Parathyroid adenoma (tissue), 2 donors: ENCODE measurements at regions not wholly inside any gene's neighbourhood (a gene's known extent, or its start where the extent isn't known, plus 50 kb on each side); places are given as distances from the start of the nearest gene placed in this dataset.

Source experiments
- H2AFZ ChIP-seq: fragments of 300-600 bp; sonication (generic); one replicate; pipeline ENCODE4 v1.7.0; 2017; ENCODE audit warnings: antibody characterized with exemption, mild to moderate bottlenecking
- H3K27ac ChIP-seq: fragments of 300-600 bp; sonication (generic); one replicate; pipeline ENCODE4 v1.7.0; 2017
- H3K27me3 ChIP-seq: fragments of 300-600 bp; sonication (generic); one replicate; pipeline ENCODE4 v1.7.0; 2017; ENCODE audit warnings: low read length; ENCODE audit not compliant: control insufficient read depth, insufficient read depth
- H3K36me3 ChIP-seq: fragments of 300-600 bp; sonication (generic); one replicate; pipeline ENCODE4 v1.7.0; 2017; ENCODE audit warnings: low read length; ENCODE audit not compliant: control insufficient read depth, insufficient read depth
- H3K4me1 ChIP-seq: fragments of 300-600 bp; sonication (generic); one replicate; pipeline ENCODE4 v1.7.0; 2017; ENCODE audit warnings: control low read depth
- H3K4me2 ChIP-seq: fragments of 300-600 bp; sonication (generic); one replicate; pipeline ENCODE4 v1.7.0; 2017; ENCODE audit warnings: low read length
- H3K4me3 ChIP-seq: fragments of 300-600 bp; sonication (generic); one replicate; pipeline ENCODE4 v1.7.0; 2017; ENCODE audit warnings: low read depth, low read length
- H3K79me2 ChIP-seq: fragments of 300-600 bp; sonication (generic); one replicate; pipeline ENCODE4 v1.7.0; 2017; ENCODE audit warnings: control low read depth
- H3K9ac ChIP-seq: fragments of 300-600 bp; sonication (generic); one replicate; pipeline ENCODE4 v1.7.0; 2017; ENCODE audit warnings: mild to moderate bottlenecking
- H3K9me3 ChIP-seq: fragments of 300-600 bp; sonication (generic); one replicate; pipeline ENCODE4 v1.7.0; 2017; ENCODE audit warnings: low read length; ENCODE audit not compliant: control insufficient read depth
- CTCF ChIP-seq: fragments of 300-600 bp; sonication (generic); IDR thresholded peaks from one replicate; pipeline ENCODE4 v1.7.0; 2017; ENCODE audit warnings: antibody characterized with exemption, mild to moderate bottlenecking
- donor health status: primary hyperparathyroidism.

GRCh38 chr15:26391567-26392194, 381.2 kb downstream of the GABRB3 start:
- Histone ChIP-seq H3K4me1 (no peaks in the 10 kb centered on the region), H3K9me3 (no peaks in the 10 kb centered on the region), H3K9ac (no peak overlapping the region), H3K36me3 (no peaks in the 10 kb centered on the region), H3K27ac (no peak overlapping the region), H3K4me3 (no peak overlapping the region), H3K79me2 (no peaks in the 10 kb centered on the region), H3K4me2 (no peak overlapping the region), H3K27me3 (no peaks in the 10 kb centered on the region), H2AFZ (no peak overlapping the region)
- TF ChIP-seq CTCF: no peak

- no peaks in the 10 kb centered on the region for H3K79me2 ChIP-seq
- TF ChIP-seq CTCF: no peak
- H3K9me3 ChIP-seq: no peaks in the 10 kb centered on the region
- no peak overlapping the region for H3K27ac ChIP-seq
- no peak overlapping the region for H3K9ac ChIP-seq
- no peak overlapping the region for H3K4me2 ChIP-seq
- H3K4me3 ChIP-seq: no peak overlapping the region
- no peaks in the 10 kb centered on the region for H3K36me3 ChIP-seq
- no peaks in the 10 kb centered on the region for H3K27me3 ChIP-seq
- no peaks in the 10 kb centered on the region for H3K4me1 ChIP-seq
- no peak overlapping the region for H2AFZ ChIP-seq
These were observed 390.3 kb downstream of the GABRB3 start for GRCh38 chr15:26382444-26383072.

GRCh38 chr15:26378304-26378703, 394.6 kb downstream of the GABRB3 start:
- no peaks in the 10 kb centered on the region for H3K79me2 ChIP-seq
- no peak overlapping the region for H3K4me2 ChIP-seq
- no peaks in the 10 kb centered on the region for H3K4me1 ChIP-seq
- H3K27ac ChIP-seq: no peak overlapping the region
- no peaks in the 10 kb centered on the region for H3K9me3 ChIP-seq
- no peak overlapping the region for H3K9ac ChIP-seq
- no peak overlapping the region for H2AFZ ChIP-seq
- no peak overlapping the region for H3K4me3 ChIP-seq
- H3K36me3 ChIP-seq: no peaks in the 10 kb centered on the region
- no peaks in the 10 kb centered on the region for H3K27me3 ChIP-seq
- TF ChIP-seq CTCF: no peak

GRCh38 chr15:26376243-26376642, 396.6 kb downstream of the GABRB3 start:
- no peak overlapping the region for H3K4me3 ChIP-seq
- no peaks in the 10 kb centered on the region for H3K79me2 ChIP-seq
- H3K4me1 ChIP-seq: no peaks in the 10 kb centered on the region
- H3K36me3 ChIP-seq: no peaks in the 10 kb centered on the region
- H3K4me2 ChIP-seq: no peak overlapping the region
- no peak overlapping the region for H3K9ac ChIP-seq
- no peak for TF ChIP-seq CTCF
- no peak overlapping the region for H3K27ac ChIP-seq
- no peaks in the 10 kb centered on the region for H3K27me3 ChIP-seq
- H3K9me3 ChIP-seq: no peaks in the 10 kb centered on the region
- no peak overlapping the region for H2AFZ ChIP-seq

GRCh38 chr15:26374806-26375205, 398.1 kb downstream of the GABRB3 start:
- TF ChIP-seq CTCF: no peak
- no peaks in the 10 kb centered on the region for H3K36me3 ChIP-seq
- no peaks in the 10 kb centered on the region for H3K27me3 ChIP-seq

More at GRCh38 chr15:26374806-26375205, 398.1 kb downstream of the GABRB3 start:
- Histone ChIP-seq H3K4me1 (no peaks in the 10 kb centered on the region), H2AFZ (no peak overlapping the region), H3K4me3 (no peak overlapping the region), H3K27ac (no peak overlapping the region), H3K79me2 (no peaks in the 10 kb centered on the region), H3K4me2 (no peak overlapping the region), H3K9me3 (no peaks in the 10 kb centered on the region), H3K9ac (no peak overlapping the region)
